HUDEP-2 (cell line): ENCODE measurements at regions not wholly inside any gene's neighbourhood (a gene's known extent, or its start where the extent isn't known, plus 50 kb on each side); places are given as distances from the start of the nearest gene placed in this dataset.
A peak's percentile ranks its signal among the peaks of the same experiment; 100 is the strongest.
"Not testable (repeated sequence)": the region's sequence is repeated elsewhere in the genome, so short reads cannot be mapped to it uniquely, and the experiment has no call there.

Source experiments
- DNase-seq, 76 experiments: peaks; one replicate each; lab custom pipeline; 2025; ENCODE audit not compliant: unreplicated experiment in 76 of 76; lab: John Stamatoyannopoulos, UW

GRCh38 chrX:87924619-87925018 lies 407.0 kb downstream of the KLHL4 start:
- DNase-seq: peak in 1 of 76 experiments; percentile 3

- peak in 1 of 76 experiments; percentile 2 for DNase-seq
These were observed 424.2 kb downstream of the KLHL4 start for GRCh38 chrX:87941841-87942240.

DNA sequence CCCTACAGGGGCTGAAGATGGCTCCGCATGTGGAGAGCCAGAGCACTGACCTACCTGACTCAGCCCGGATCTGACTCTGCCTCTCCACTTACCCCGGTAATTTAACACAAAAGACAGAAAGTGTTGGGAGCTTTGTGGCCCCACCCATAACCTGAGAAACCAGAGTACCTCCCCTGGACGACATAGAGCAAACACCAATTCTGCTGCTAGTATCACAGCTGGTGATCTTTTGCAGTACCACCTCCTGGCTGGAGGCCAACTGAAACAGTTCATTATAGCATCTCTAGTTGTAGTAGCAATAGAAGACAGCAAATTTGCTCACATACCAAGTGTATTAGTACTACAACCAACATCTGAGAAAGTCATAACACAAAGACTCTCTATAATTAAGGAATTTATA lies 443.9 kb downstream of the KLHL4 start:
- DNase-seq: no peak

DNA sequence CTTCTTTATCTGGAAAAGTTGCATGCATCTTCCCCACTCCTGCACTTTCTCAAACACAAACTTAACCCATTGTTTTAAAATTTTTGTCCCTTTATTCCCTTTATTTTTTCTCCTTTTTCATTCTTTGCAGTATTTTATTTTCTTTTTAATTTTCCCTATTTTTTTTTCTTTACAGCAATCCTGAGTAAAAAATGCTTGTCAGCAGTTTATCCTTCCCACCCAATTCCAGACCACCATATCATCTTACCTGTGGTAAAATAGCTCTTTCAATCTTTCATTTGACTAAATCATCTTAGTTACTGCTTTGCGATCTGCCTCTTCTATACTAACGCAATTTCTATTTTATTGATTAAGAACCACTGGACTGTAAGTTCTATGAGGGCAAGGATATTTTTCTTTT lies 450.5 kb downstream of the KLHL4 start:
- no peak for DNase-seq

DNA sequence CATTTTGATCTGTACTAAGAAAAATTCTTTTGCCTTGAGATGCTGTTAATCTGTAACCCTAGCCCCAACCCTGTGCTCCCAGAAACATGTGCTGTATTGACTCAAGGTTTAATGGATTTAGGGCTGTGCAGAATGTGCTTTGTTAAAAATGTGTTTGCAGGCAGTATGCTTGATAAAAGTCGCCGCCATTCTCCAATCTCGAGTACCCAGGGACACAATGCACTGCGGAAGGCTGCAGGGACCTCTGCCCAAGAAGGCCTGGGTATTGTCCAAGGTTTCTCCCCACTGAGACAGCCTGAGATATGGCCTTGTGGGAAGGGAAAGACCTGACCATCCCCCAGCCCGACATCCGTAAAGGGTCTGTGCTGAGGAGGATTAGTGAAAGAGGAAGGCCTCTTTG lies 454.5 kb downstream of the KLHL4 start:
- not testable (repeated sequence) for DNase-seq

DNA sequence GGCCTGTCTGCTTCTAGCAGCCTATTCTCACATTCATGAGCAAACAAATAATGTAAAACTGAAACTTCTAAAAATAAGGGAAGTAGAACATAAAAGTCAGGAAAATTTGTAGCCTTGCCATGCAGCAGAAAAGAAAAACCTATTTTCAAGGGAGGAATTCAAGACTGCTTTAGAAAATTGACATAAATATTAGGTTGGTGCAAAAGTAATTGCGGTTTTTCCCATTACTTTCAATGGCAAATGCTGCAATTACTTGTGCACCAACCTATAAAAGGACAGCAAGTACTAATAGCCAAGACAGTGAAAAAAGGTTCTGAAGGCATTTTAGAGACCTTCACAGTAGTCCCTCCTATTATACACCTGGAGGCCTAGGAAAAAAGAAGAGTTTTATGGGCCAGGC lies 457.8 kb downstream of the KLHL4 start:
- DNase-seq: no peak

GRCh38 chrX:88007873-88008272 lies 490.3 kb downstream of the KLHL4 start:
- DNase-seq: not testable (repeated sequence)

GRCh38 chrX:88024022-88024421 lies 506.4 kb downstream of the KLHL4 start:
- DNase-seq: no peak

- no peak for DNase-seq
These were observed 554.9 kb downstream of the KLHL4 start for GRCh38 chrX:88072339-88073030.

GRCh38 chrX:88101968-88102367 lies 584.4 kb downstream of the KLHL4 start:
- DNase-seq: no peak

GRCh38 chrX:88135735-88136134 lies 611.3 kb upstream of the CPXCR1 start:
- no peak for DNase-seq

DNA sequence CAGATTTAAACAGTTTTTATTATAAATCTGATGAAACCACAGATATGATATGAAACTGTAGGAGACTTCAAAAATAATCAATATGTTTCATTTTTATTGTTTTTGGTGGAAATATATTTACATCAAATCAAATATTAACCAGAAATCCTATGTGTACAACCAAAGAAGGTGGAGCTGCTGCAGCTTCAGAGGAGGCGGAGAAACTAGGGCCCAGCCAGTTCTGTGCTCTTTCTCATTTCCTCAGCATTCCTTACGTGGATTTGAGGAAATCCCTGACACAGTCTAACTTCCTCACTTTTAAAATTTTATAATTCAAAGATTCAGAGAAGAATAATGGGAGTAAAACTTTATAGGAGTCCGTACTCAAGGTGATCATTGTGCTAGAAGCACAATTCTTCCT lies 610.7 kb upstream of the CPXCR1 start:
- no peak for DNase-seq

GRCh38 chrX:88146577-88146976 lies 600.4 kb upstream of the CPXCR1 start:
- no peak for DNase-seq

DNA sequence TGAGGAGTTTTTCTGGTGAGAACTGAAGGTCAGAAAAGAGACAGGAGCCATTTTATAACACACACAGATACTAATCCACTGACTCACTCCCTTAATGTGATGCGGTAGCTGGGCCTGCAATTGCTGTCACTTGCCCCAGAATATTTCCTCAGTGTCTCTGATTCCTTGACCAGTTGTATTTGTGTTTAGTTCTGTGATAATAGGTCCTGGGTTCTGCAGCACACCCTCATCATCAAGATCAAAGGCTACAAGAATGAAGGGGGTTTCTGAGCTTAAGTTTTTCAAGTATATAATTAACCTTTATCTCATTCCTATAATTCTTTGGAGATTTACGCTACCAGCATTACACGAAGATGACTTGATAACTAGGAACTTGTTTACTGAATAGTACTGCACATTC lies 576.5 kb upstream of the CPXCR1 start:
- DNase-seq: no peak

DNA sequence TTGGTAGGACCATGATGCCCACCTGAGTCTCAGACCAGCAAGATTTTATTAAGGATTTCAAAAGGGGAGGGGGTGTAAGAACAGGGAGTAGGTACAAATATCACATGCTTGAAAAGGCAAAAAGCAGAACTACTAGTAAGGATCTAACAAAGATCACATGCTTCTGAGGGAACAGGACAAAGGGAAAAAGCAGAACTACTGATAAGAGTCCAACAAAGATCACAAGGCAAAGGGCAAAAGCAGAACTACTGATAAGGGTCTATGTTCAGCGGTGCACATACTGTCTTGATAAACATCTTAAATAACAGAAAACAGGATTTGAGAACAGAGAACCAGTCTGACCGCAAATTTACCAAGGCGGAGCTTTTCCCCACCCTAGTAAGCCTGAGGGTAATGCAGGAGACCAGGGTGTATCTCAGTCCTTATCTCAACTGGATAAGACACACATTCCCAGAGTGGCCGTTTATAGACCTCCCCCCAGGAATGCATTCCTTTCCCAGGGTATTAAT lies 573.0 kb upstream of the CPXCR1 start:
- peak in 2 of 76 experiments; percentile 1 to 25 for DNase-seq

DNA sequence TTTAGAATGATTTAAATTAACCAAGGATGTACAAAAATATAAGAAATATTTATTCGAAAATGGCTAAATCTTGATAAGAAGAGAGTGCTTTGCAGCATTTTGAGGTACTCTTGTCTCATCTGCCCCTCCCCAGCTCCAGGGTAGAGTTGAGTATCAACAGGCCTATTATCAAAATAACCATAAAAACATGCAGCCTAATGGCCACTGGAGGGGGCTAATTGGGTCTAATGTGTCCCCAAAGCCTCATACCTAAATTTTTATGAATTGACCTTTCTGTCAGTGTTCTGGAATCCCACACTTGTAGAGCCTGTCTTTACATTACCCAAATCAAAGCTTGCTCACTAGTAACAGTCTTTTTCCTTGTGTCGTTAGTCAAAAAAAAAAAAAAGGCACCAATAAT lies 544.9 kb upstream of the CPXCR1 start:
- no peak for DNase-seq

- no peak for DNase-seq
These were observed 503.0 kb upstream of the CPXCR1 start for GRCh38 chrX:88244066-88244465.

DNA sequence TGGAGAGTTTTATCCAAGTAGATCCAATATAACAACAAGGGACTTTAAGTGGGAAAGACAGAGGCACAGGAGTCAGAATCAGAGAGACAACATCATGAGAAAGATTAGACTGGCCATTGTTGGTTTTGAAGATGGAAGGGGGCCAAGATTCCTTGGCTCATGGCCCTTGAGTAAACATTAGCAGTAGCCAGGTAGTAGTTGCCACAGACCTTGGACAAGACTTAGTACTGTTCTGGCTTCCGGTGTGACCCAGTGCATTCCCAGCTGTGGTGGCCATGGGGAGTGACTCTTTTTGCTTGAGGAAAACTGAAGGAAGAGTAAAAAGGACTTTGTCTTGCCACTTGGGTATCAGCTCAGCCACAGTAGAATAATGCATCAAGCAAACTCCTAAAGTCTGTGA lies 462.2 kb upstream of the CPXCR1 start:
- no peak for DNase-seq

DNA sequence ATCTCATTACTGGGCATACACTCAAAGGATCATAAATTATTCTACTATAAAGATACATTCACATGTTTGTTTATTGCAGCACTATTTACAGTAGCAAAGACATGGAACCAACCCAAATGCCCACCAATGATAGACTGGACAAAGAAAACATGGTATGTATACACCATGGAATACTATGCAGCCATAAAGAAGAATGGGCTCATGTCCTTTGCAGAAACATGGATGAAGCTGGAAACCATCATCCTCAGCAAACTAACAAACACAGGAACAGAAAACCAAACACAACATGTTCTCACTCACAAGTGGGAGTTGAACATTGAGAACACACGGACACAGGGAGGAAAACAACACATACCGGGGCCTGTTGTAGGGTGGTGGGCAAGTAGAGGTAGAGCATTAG lies 433.1 kb upstream of the CPXCR1 start:
- DNase-seq: not testable (repeated sequence)

DNA sequence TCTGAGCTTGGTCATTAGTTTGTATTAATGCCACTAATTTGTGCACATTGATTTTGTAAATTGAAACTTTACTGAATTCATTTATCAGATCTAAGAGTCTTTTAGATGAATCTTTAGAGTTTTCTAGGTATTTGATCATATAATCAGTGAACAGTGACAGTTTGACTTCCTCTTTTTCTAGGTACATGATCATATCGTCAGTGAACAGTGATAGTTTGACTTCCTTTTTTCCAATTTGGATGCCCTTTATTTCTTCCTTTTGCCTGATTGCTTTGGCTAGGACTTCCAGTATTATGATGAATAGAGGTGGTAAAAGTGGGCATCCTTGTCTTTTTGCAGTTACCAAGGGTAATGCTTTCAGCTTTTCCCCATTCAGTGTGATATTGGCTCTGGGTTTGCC lies 421.4 kb upstream of the CPXCR1 start:
- DNase-seq: no peak

GRCh38 chrX:88355252-88355651 lies 391.8 kb upstream of the CPXCR1 start:
- DNase-seq: no peak

DNA sequence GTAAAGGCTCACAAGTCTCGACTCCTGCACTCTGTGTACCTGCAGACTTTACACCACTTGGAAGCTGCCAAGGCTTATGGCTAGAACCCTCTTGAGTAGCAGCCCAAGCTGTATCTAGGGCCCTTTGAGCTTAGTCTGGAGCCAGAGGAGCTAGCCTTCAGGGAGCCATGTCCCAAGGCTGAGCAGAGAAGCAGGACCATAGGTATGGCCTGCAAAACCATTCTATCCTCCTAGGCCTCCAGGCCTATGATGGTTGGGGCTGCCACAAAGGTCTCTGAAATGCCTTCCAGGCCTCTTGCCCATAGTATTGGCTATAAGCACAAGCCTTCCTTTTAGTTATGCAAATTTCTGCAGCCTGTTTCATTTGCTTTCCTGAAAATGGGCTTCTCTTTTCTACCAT lies 380.7 kb upstream of the CPXCR1 start:
- no peak for DNase-seq

GRCh38 chrX:88378406-88378805 lies 368.6 kb upstream of the CPXCR1 start:
- DNase-seq: no peak
